ENCODE measurements at regions not wholly inside any gene's neighbourhood (a gene's known extent, or its start where the extent isn't known, plus 50 kb on each side); places are given as distances from the start of the nearest gene placed in this dataset.

- TF ChIP-seq CEBPG (CRISPR knock-in tag; IDR thresholded peaks at IDR 0.05) (no peak), CEBPG (tag; conservative IDR thresholded peaks at IDR 0.05 in 1 of 2, IDR thresholded peaks at IDR 0.05 in 1 of 2) (peak; percentile 47 to 57), POU5F1 (IDR thresholded peaks at IDR 0.05; ENCODE audit: borderline replicate concordance, low read depth, low read length, partially characterized antibody) (no peak)
Measured at GRCh38 chr4:20454515-20454914, 202.8 kb downstream of the SLIT2 start (continued).

GRCh38 chr4:20456407-20456806 lies 204.7 kb downstream of the SLIT2 start:
- no peak overlapping the region for H3K4me3 ChIP-seq
- no TSS peak for BruUV-seq (replicated peaks)
- no peaks in the 10 kb centered on the region for H4K20me1 ChIP-seq (replicated peaks; ENCODE audit: control insufficient read depth, insufficient read depth, low read length)
- TF ChIP-seq ZBTB34 (CRISPR knock-in tag; IDR thresholded peaks at IDR 0.05) (no peak), ZNF134 (CRISPR knock-in tag; conservative IDR thresholded peaks at IDR 0.05) (no peak), DLX4 (CRISPR knock-in tag; IDR thresholded peaks at IDR 0.05) (no peak), MAZ (CRISPR knock-in tag; conservative IDR thresholded peaks at IDR 0.05 in 1 of 2, IDR thresholded peaks at IDR 0.05 in 1 of 2) (no peak)
- intact Hi-C loops (cut with micrococcal nuclease) (no loop called here), in situ Hi-C loops (cut with MboI) (no loop called here)
- H3K4me1 ChIP-seq (replicated peaks in 1 of 2; ENCODE audit: control insufficient read depth in 2 of 2, insufficient read depth in 2 of 2, low read length in 2 of 2), result no peaks in the 10 kb centered on the region
- DNase-seq (ENCODE audit: extremely low read depth in 1 of 4, low spot score in 3 of 4), result no peak
- H3K36me3 ChIP-seq (ENCODE audit: control insufficient read depth, insufficient read depth, low read length), result no peaks in the 10 kb centered on the region; the same call in 2 of the 3 replicates
- H3K79me2 ChIP-seq (ENCODE audit: control insufficient read depth, insufficient read depth, low read length), result no peaks in the 10 kb centered on the region
- H3K27ac ChIP-seq (ENCODE audit: extremely low read depth, low read depth, low read length), result no peak overlapping the region
- ATAC-seq, result no peak
- POLR2A ChIA-PET, result no interaction called here
- CTCF ChIA-PET (ENCODE audit: low intra/inter-chr PET ratio), result interaction anchor here (0.6 kb wide), 1 partner anchor 147 kb away, joined by 5 read pairs; no protein-coding TSS in a partner anchor
- H3K9me3 ChIP-seq (replicated peaks; ENCODE audit: control insufficient read depth, insufficient read depth, low read depth, low read length), result no peaks in the 10 kb centered on the region
- no peak for FAIRE-seq
- H3K9ac ChIP-seq (ENCODE audit: insufficient read depth in 1 of 2, low read depth in 2 of 2, low read length in 2 of 2), result no peak overlapping the region
- no peak overlapping the region for H3K4me2 ChIP-seq (ENCODE audit: insufficient read depth, low read length)
- H3K27me3 ChIP-seq (ENCODE audit: control insufficient read depth in 2 of 2, insufficient read depth in 2 of 2, low read length in 2 of 2), result no peaks in the 10 kb centered on the region
- H3K9me1 ChIP-seq (ENCODE audit: control insufficient read depth, insufficient read depth, low read length), result no peaks in the 10 kb centered on the region
- H2AFZ ChIP-seq (ENCODE audit: low read depth, low read length), result no peak overlapping the region
